ENCODE measurements at regions not wholly inside any gene's neighbourhood (a gene's known extent, or its start where the extent isn't known, plus 50 kb on each side); places are given as distances from the start of the nearest gene placed in this dataset.

- TF ChIP-seq, protein P1, sequence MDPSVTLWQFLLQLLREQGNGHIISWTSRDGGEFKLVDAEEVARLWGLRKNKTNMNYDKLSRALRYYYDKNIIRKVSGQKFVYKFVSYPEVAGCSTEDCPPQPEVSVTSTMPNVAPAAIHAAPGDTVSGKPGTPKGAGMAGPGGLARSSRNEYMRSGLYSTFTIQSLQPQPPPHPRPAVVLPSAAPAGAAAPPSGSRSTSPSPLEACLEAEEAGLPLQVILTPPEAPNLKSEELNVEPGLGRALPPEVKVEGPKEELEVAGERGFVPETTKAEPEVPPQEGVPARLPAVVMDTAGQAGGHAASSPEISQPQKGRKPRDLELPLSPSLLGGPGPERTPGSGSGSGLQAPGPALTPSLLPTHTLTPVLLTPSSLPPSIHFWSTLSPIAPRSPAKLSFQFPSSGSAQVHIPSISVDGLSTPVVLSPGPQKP (IDR thresholded peaks at IDR 0.05; ENCODE audit: borderline replicate concordance, low read depth, low read length): no peak
- no peak for TF ChIP-seq BHLHE40 (IDR thresholded peaks at IDR 0.05; ENCODE audit: low read depth, low read length)
Observed at GRCh38 chr14:71473843-71474242, 458.4 kb upstream of the RGS6 start (continued).

DNA sequence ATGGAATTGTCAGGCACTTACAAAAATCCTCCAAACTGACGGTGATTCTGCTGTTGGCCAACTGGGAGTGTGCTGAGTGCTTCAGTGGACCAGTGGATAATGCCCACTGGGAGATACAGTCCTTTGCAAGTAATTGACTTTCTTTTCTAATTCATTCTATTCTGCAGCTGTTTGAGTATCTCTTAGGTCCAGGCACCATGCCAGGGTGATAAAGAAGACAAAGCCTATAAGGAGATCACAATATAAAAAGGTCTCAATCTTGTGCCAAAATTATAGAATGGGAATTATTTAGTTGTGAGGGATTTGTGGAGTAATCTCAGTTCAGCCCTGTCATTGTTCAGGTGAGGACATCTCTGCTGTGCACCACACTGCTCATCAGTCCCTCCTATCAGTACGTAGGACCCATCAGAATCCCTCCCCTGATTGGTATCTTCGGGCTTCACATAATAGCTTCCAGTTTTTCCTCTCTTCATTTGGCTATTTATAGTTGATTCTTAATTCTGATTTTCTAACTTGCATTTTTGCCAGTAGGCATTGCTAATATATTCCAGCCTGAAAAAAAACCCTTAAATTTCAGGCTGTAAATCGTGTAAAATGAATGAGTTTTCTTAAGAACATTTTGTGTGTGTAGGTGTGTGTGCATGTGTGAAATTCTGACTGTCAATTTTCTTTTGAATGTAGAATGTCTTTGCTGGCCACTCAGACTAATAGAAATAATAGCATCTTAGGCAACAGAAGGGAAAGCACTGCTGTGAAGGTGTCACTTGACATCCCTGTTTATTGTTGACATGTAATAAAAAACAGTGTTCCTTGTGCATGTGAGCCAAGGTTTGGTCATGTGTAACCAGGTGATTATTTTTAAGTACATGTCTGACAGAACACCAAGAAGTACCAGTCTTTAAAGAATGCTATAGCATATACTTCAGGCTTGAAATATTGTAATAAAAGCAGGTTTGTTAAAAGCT, 457.6 kb upstream of the RGS6 start:
- no CpG with 5 or more reads among the region's 4 CpGs for WGBS, 2 experiments (ENCODE audit: extremely low coverage in 2 of 2, insufficient read length in 1 of 2)
- Histone ChIP-seq H4K91ac (ENCODE audit: insufficient read depth, low read depth, low read length) (no peak overlapping the region), H3K18ac (ENCODE audit: low read depth, low read length) (no peak overlapping the region), H3K9ac (ENCODE audit: low read depth, low read length) (no peak overlapping the region), H2BK20ac (ENCODE audit: low read depth, low read length) (no peak overlapping the region), H3K56ac (ENCODE audit: extremely low read depth, insufficient read depth, low read length) (no peak overlapping the region), H3K4me2 (ENCODE audit: low read depth, low read length) (no peak overlapping the region), H4K8ac (ENCODE audit: low read depth in 2 of 2, low read length in 2 of 2) (no peak overlapping the region), H3K4ac (ENCODE audit: low read depth, low read length) (no peak overlapping the region), H2BK5ac (ENCODE audit: low read depth, low read length, poor library complexity, severe bottlenecking) (no peak overlapping the region), H3K9me3 (ENCODE audit: control insufficient read depth, insufficient read depth, low read length) (no peaks in the 10 kb centered on the region), H2BK120ac (ENCODE audit: low read depth, low read length) (no peak overlapping the region), H3K36me3 (ENCODE audit: control insufficient read depth, insufficient read depth, low read length) (no peaks in the 10 kb centered on the region), H2AFZ (replicated peaks; ENCODE audit: low read length, poor library complexity) (no peak overlapping the region), H2BK15ac (ENCODE audit: low read depth, low read length) (no peak overlapping the region), H3K23ac (ENCODE audit: low read depth, low read length) (no peak overlapping the region; the same call in 1 of the 2 replicates), H3K4me1 (ENCODE audit: control insufficient read depth, insufficient read depth, low read length) (peaks cover 9% of the 10 kb centered on the region), H2AK5ac (ENCODE audit: low read depth, low read length) (no peak overlapping the region), H3K27ac (ENCODE audit: insufficient read depth, low read length) (no peak overlapping the region), H3K9me1 (ENCODE audit: insufficient read depth, low read length) (peaks cover 5% of the 10 kb centered on the region; the same call in 1 of the 2 replicates), H3K79me1 (ENCODE audit: low read depth in 1 of 2, low read length in 2 of 2) (peaks cover 33 to 62% of the 10 kb centered on the region in 2 experiments), H3K4me3 (ENCODE audit: insufficient read depth, low read depth, low read length) (no peak overlapping the region), H4K5ac (ENCODE audit: low read depth, low read length) (no peak overlapping the region), H3K14ac (replicated peaks; ENCODE audit: low read depth, low read length) (no peak overlapping the region), H2AK9ac (replicated peaks; ENCODE audit: low read depth, low read length, poor library complexity) (no peak overlapping the region), H3K27me3 (ENCODE audit: control insufficient read depth, insufficient read depth, low read length) (no peaks in the 10 kb centered on the region), H4K20me1 (ENCODE audit: insufficient read depth, low read length) (0 out of 2 replicates have a peak, but pooled peaks cover 4% of the 10 kb centered on the region)
- TF ChIP-seq SMC3 (IDR thresholded peaks at IDR 0.05; ENCODE audit: low read depth, low read length): no peak
- TF ChIP-seq, protein P1 (IDR thresholded peaks at IDR 0.05; ENCODE audit: borderline replicate concordance, low read depth, low read length): no peak
- no peak for TF ChIP-seq CEBPB (IDR thresholded peaks at IDR 0.05; ENCODE audit: low read depth, low read length)
- no peak for TF ChIP-seq MXI1 (IDR thresholded peaks at IDR 0.05; ENCODE audit: borderline replicate concordance, low read depth, low read length)
- no peak for TF ChIP-seq CTCF (conservative IDR thresholded peaks at IDR 0.05; ENCODE audit: low read depth, low read length)
- TF ChIP-seq MAFK (IDR thresholded peaks at IDR 0.05; ENCODE audit: low read depth, low read length): no peak
- no peak for TF ChIP-seq FOS (IDR thresholded peaks at IDR 0.05; ENCODE audit: low read depth, low read length)
- no peak for TF ChIP-seq BHLHE40 (IDR thresholded peaks at IDR 0.05; ENCODE audit: low read depth, low read length)
- dilution Hi-C loops (cut with HindIII; ENCODE audit: low sequenced_read_pairs, unreplicated experiment): no loop called here
- intact Hi-C loops (cut with micrococcal nuclease): no loop called here
- BruUV-seq (replicated peaks): no TSS peak
- ATAC-seq (ENCODE audit: low read depth) (no peak), DNase-seq (no peak)
- ChIA-PET CTCF (interaction anchor here (0.6 to 1.2 kb wide), 3 partner anchors 8 to 177 kb away, joined by 3 to 4 read pairs (median 3); no protein-coding TSS in a partner anchor), POLR2A (ENCODE audit: unreplicated experiment) (no interaction called here)
- in situ Hi-C loops (cut with MboI; ENCODE audit: low sequenced_read_pairs): no loop called here
